OCI-LY7 (cell line): ENCODE measurements at regions not wholly inside any gene's neighbourhood (a gene's known extent, or its start where the extent isn't known, plus 50 kb on each side); places are given as distances from the start of the nearest gene placed in this dataset.

Source experiments
- BruUV-seq: library from RNA; stranded (reverse); fragments of 400-500 nt; replicated peaks from 2 replicates; lab custom pipeline; 2021; lab: Mats Ljungman, UMichigan
- CTCF ChIA-PET: fragments of 300-600 bp; sonication (Branson Sonifier 250); formaldehyde crosslinking; loops from one replicate; lab custom pipeline; 2022; ENCODE audit warnings: antibody characterized with exemption; ENCODE audit not compliant: unreplicated experiment; lab: Charles Lee
- POLR2A ChIA-PET: fragments of 300-600 bp; sonication (Branson Sonifier 250); formaldehyde crosslinking; loops from one replicate; lab custom pipeline; 2022; ENCODE audit warnings: antibody characterized with exemption; lab: Charles Lee
- DNase-seq: peaks from one replicate; pipeline ENCODE4 v3.0.0-alpha.2; 2015; ENCODE audit warnings: low spot score
- H2AFZ ChIP-seq: fragments of 200-600 bp; sonication (generic), shearing (Covaris generic); 2 replicates; pipeline ENCODE4 v1.6.1; 2014; ENCODE audit warnings: mild to moderate bottlenecking, antibody characterized with exemption, low read length, moderate library complexity
- H3K27ac ChIP-seq: fragments of 200-600 bp; sonication (generic); 2 replicates; pipeline ENCODE4 v1.5.1; 2014; ENCODE audit warnings: mixed run types, low read depth, mild to moderate bottlenecking, moderate library complexity, low read length, inconsistent platforms; ENCODE audit not compliant: poor library complexity, severe bottlenecking
- H3K36me3 ChIP-seq: fragments of 200-600 bp; sonication (generic); 2 replicates; pipeline ENCODE4 v1.6.1; 2014; ENCODE audit warnings: mild to moderate bottlenecking, antibody characterized with exemption, low read length, moderate library complexity, mixed read lengths; ENCODE audit not compliant: insufficient read depth
- H3K4me1 ChIP-seq: fragments of 200-600 bp; sonication (generic); 2 replicates; pipeline ENCODE4 v1.5.1; 2014; ENCODE audit warnings: mild to moderate bottlenecking, low read length; ENCODE audit not compliant: insufficient read depth, poor library complexity, severe bottlenecking
- H3K4me2 ChIP-seq: fragments of 200-600 bp; sonication (generic); 2 replicates; pipeline ENCODE4 v1.6.1; 2014; ENCODE audit warnings: mild to moderate bottlenecking, low read length
- H3K4me3 ChIP-seq: fragments of 200-600 bp; sonication (generic); 2 replicates; pipeline ENCODE4 v1.5.1; 2014; ENCODE audit warnings: mild to moderate bottlenecking, low read depth, low read length; ENCODE audit not compliant: poor library complexity, severe bottlenecking
- H3K79me2 ChIP-seq: fragments of 200-600 bp; sonication (generic); 2 replicates; pipeline ENCODE4 v1.6.1; 2016; ENCODE audit warnings: low read depth, mild to moderate bottlenecking, low read length, moderate library complexity, mixed read lengths; ENCODE audit not compliant: insufficient read depth
- H3K9me2 ChIP-seq: fragments of 200-600 bp; sonication (generic); 2 replicates; pipeline ENCODE4 v1.6.1; 2016; ENCODE audit warnings: mild to moderate bottlenecking, low read length, mixed read lengths; ENCODE audit not compliant: insufficient read depth
- H3K9me3 ChIP-seq: fragments of 200-600 bp; sonication (generic); 2 replicates; pipeline ENCODE4 v1.6.1; 2014; ENCODE audit warnings: mild to moderate bottlenecking, mixed run types, low read length, mixed read lengths
- H4K20me1 ChIP-seq: fragments of 200-600 bp; sonication (generic); 2 replicates; pipeline ENCODE4 v1.6.1; 2014; ENCODE audit warnings: mild to moderate bottlenecking, antibody characterized with exemption, low read length, moderate library complexity, mixed read lengths; ENCODE audit not compliant: insufficient read depth
- CTCF ChIP-seq: fragments of 200-600 bp; sonication (generic); conservative IDR thresholded peaks from 2 replicates; pipeline ENCODE4 v1.5.1; 2014; ENCODE audit warnings: mild to moderate bottlenecking, antibody characterized with exemption, low read length, moderate library complexity, mixed read lengths
- EZH2phosphoT487 ChIP-seq: fragments of 200-600 bp; sonication (generic); IDR thresholded peaks from 2 replicates; pipeline ENCODE4 v1.6.1; 2018; ENCODE audit warnings: low read depth, borderline replicate concordance, mild to moderate bottlenecking, mixed run types, antibody characterized with exemption, low read length, moderate library complexity, mixed read lengths
- intact Hi-C: fragments of 100-400 bp; cut with micrococcal nuclease; formaldehyde crosslinking; loops from one replicate; pipeline ENCODE4 v1.10.0; 2022; ENCODE audit not compliant: unreplicated experiment

- H3K4me1 ChIP-seq: peaks cover 8% of the 10 kb centered on the region
- H3K79me2 ChIP-seq: no peaks in the 10 kb centered on the region
- H3K9me3 ChIP-seq: no peaks in the 10 kb centered on the region
- no TSS peak for BruUV-seq
- H2AFZ ChIP-seq: no peak overlapping the region
- DNase-seq: no peak
- no peak overlapping the region for H3K27ac ChIP-seq
- CTCF ChIA-PET: no interaction called here
- TF ChIP-seq CTCF (no peak), EZH2phosphoT487 (no peak)
- no peak overlapping the region for H3K4me2 ChIP-seq
- POLR2A ChIA-PET: interaction anchor here (1.7 kb wide), 1 partner anchor 14 kb away, joined by 4 read pairs; no protein-coding TSS in a partner anchor
- no peaks in the 10 kb centered on the region for H4K20me1 ChIP-seq
- intact Hi-C loops: loop anchor here (5.0 kb wide), 2 partner anchors 235 to 280 kb away; no protein-coding TSS in a partner anchor
- H3K36me3 ChIP-seq: no peaks in the 10 kb centered on the region
- no peaks in the 10 kb centered on the region for H3K9me2 ChIP-seq
- H3K4me3 ChIP-seq: no peak overlapping the region
Observed at GRCh38 chr12:111172786-111173185, 196.1 kb downstream of the PHETA1 start.

GRCh38 chr12:111171832-111172231, 197.1 kb downstream of the PHETA1 start:
- POLR2A ChIA-PET: interaction anchor here (1.7 kb wide), 1 partner anchor 13 kb away, joined by 4 read pairs; no protein-coding TSS in a partner anchor
- BruUV-seq: no TSS peak
- no peak for DNase-seq
- no peak overlapping the region for H3K4me3 ChIP-seq
- no peak overlapping the region for H3K27ac ChIP-seq
- peaks cover 8% of the 10 kb centered on the region for H3K4me1 ChIP-seq
- H3K4me2 ChIP-seq: no peak overlapping the region
- no peaks in the 10 kb centered on the region for H4K20me1 ChIP-seq
- no peaks in the 10 kb centered on the region for H3K9me2 ChIP-seq
- H3K36me3 ChIP-seq: no peaks in the 10 kb centered on the region
- intact Hi-C loops: loop anchor here (5.0 kb wide), 2 partner anchors 235 to 280 kb away; no protein-coding TSS in a partner anchor
- no peak overlapping the region for H2AFZ ChIP-seq
- CTCF ChIA-PET: no interaction called here
- TF ChIP-seq EZH2phosphoT487: no peak
- no peak for TF ChIP-seq CTCF
- H3K9me3 ChIP-seq: no peaks in the 10 kb centered on the region
- H3K79me2 ChIP-seq: no peaks in the 10 kb centered on the region

GRCh38 chr12:111171345-111171744, 197.6 kb downstream of the PHETA1 start:
- no peaks in the 10 kb centered on the region for H4K20me1 ChIP-seq
- no peak overlapping the region for H3K4me3 ChIP-seq
- H3K9me2 ChIP-seq: no peaks in the 10 kb centered on the region
- H3K9me3 ChIP-seq: no peaks in the 10 kb centered on the region
- intact Hi-C loops: loop anchor here (5.0 kb wide), 2 partner anchors 234 to 279 kb away; no protein-coding TSS in a partner anchor
- no TSS peak for BruUV-seq
- no peak overlapping the region for H2AFZ ChIP-seq
- H3K79me2 ChIP-seq: no peaks in the 10 kb centered on the region
- POLR2A ChIA-PET: no interaction called here
- peaks cover 8% of the 10 kb centered on the region for H3K4me1 ChIP-seq
- H3K4me2 ChIP-seq: no peak overlapping the region
- H3K36me3 ChIP-seq: no peaks in the 10 kb centered on the region
- H3K27ac ChIP-seq: no peak overlapping the region
- TF ChIP-seq EZH2phosphoT487 (no peak), CTCF (no peak)
- CTCF ChIA-PET: no interaction called here
- DNase-seq: no peak
